ENCODE measurements at regions not wholly inside any gene's neighbourhood (a gene's known extent, or its start where the extent isn't known, plus 50 kb on each side); places are given as distances from the start of the nearest gene placed in this dataset.

GRCh38 chr14:48849741-48850322, 736.3 kb downstream of the RPS29 start:
- no peak for DNase-seq (ENCODE audit: low read depth in 2 of 2)
- no peak overlapping the region for H3K4me3 ChIP-seq (replicated peaks in 1 of 2; ENCODE audit: low read depth in 2 of 2, low read length in 2 of 2)
- no peak for TF ChIP-seq CTCF (IDR thresholded peaks at IDR 0.05; ENCODE audit: low read depth, low read length)

GRCh38 chr14:48842785-48843184, 743.4 kb downstream of the RPS29 start:
- no peak overlapping the region for H3K4me3 ChIP-seq (replicated peaks in 1 of 2; ENCODE audit: low read depth in 2 of 2, low read length in 2 of 2)
- no peak for TF ChIP-seq CTCF (IDR thresholded peaks at IDR 0.05; ENCODE audit: low read depth, low read length)
- DNase-seq (ENCODE audit: low read depth in 2 of 2) = no peak

- DNase-seq (ENCODE audit: low read depth in 2 of 2) = no peak
- no peak for TF ChIP-seq CTCF (IDR thresholded peaks at IDR 0.05; ENCODE audit: low read depth, low read length)
Observed at GRCh38 chr14:48826058-48826457, 760.1 kb downstream of the RPS29 start.

GRCh38 chr14:48814562-48814961, 771.6 kb downstream of the RPS29 start:
- no peak overlapping the region for H3K4me3 ChIP-seq (replicated peaks in 1 of 2; ENCODE audit: low read depth in 2 of 2, low read length in 2 of 2)
- TF ChIP-seq CTCF (IDR thresholded peaks at IDR 0.05; ENCODE audit: low read depth, low read length) = no peak
- no peak for DNase-seq (ENCODE audit: low read depth in 2 of 2)

More at GRCh38 chr14:48826058-48826457, 760.1 kb downstream of the RPS29 start:
- H3K4me3 ChIP-seq (replicated peaks in 1 of 2; ENCODE audit: low read depth in 2 of 2, low read length in 2 of 2) = no peak overlapping the region

- no peak overlapping the region for H3K4me3 ChIP-seq (replicated peaks in 1 of 2; ENCODE audit: low read depth in 2 of 2, low read length in 2 of 2)
- DNase-seq (ENCODE audit: low read depth in 2 of 2) = no peak
- no peak for TF ChIP-seq CTCF (IDR thresholded peaks at IDR 0.05; ENCODE audit: low read depth, low read length)
Observed at GRCh38 chr14:48805315-48805714, 780.9 kb downstream of the RPS29 start.

- no peak for DNase-seq (ENCODE audit: low read depth in 2 of 2)
- no peak for TF ChIP-seq CTCF (IDR thresholded peaks at IDR 0.05; ENCODE audit: low read depth, low read length)
- no peak overlapping the region for H3K4me3 ChIP-seq (replicated peaks in 1 of 2; ENCODE audit: low read depth in 2 of 2, low read length in 2 of 2)
Observed at GRCh38 chr14:48792376-48793024, 793.7 kb downstream of the RPS29 start.
